HG03175 (cell line): ENCODE measurements at regions not wholly inside any gene's neighbourhood (a gene's known extent, or its start where the extent isn't known, plus 50 kb on each side); places are given as distances from the start of the nearest gene placed in this dataset.

Experiments
- ATAC-seq: cut with Tn5 transposase; IDR thresholded peaks from one replicate; pipeline ENCODE4 v1.9.1; 2021; ENCODE audit warnings: mild to moderate bottlenecking, moderate library complexity; ENCODE audit not compliant: unreplicated experiment

GRCh38 chr11:82676483-82677094 lies 57.1 kb downstream of the FAM181B start:
- no peak for ATAC-seq

GRCh38 chr11:82675838-82676237 lies 57.8 kb downstream of the FAM181B start:
- no peak for ATAC-seq

- no peak for ATAC-seq
These were observed 60.0 kb downstream of the FAM181B start for GRCh38 chr11:82673631-82674030.

GRCh38 chr11:82671451-82671850 lies 62.2 kb downstream of the FAM181B start:
- no peak for ATAC-seq

- no peak for ATAC-seq
These were observed 70.1 kb downstream of the FAM181B start for GRCh38 chr11:82663535-82663934.

- ATAC-seq: no peak
These were observed 79.9 kb downstream of the FAM181B start for GRCh38 chr11:82653752-82654151.

- no peak for ATAC-seq
These were observed 94.4 kb downstream of the FAM181B start for GRCh38 chr11:82639251-82639650.

GRCh38 chr11:82636615-82637014 lies 97.0 kb downstream of the FAM181B start:
- no peak for ATAC-seq

GRCh38 chr11:82634091-82634490 lies 99.6 kb downstream of the FAM181B start:
- ATAC-seq: no peak

GRCh38 chr11:82631722-82632630 lies 101.7 kb downstream of the FAM181B start:
- ATAC-seq: peak; percentile 75

GRCh38 chr11:82610671-82611070 lies 123.0 kb downstream of the FAM181B start:
- ATAC-seq: no peak

- no peak for ATAC-seq
These were observed 126.9 kb downstream of the FAM181B start for GRCh38 chr11:82606738-82607137.

GRCh38 chr11:82601711-82602110 lies 132.0 kb downstream of the FAM181B start:
- ATAC-seq: no peak

GRCh38 chr11:82599836-82600235 lies 133.8 kb downstream of the FAM181B start:
- no peak for ATAC-seq

GRCh38 chr11:82586581-82586980 lies 147.1 kb downstream of the FAM181B start:
- ATAC-seq: no peak

- ATAC-seq: no peak
These were observed 156.4 kb downstream of the FAM181B start for GRCh38 chr11:82577246-82577645.

- ATAC-seq: no peak
These were observed 172.8 kb downstream of the FAM181B start for GRCh38 chr11:82560836-82561235.

- ATAC-seq: no peak
These were observed 174.1 kb downstream of the FAM181B start for GRCh38 chr11:82559609-82560008.

GRCh38 chr11:82557274-82557673 lies 176.4 kb downstream of the FAM181B start:
- peak; percentile 99 for ATAC-seq

GRCh38 chr11:82556210-82556609 lies 177.5 kb downstream of the FAM181B start:
- no peak for ATAC-seq

GRCh38 chr11:82546661-82547557 lies 186.8 kb downstream of the FAM181B start:
- no peak for ATAC-seq
